Testis (tissue), 2 donors: ENCODE measurements at regions not wholly inside any gene's neighbourhood (a gene's known extent, or its start where the extent isn't known, plus 50 kb on each side); places are given as distances from the start of the nearest gene placed in this dataset.

Experiments used
- DNase-seq: peaks from one replicate; pipeline ENCODE4 v3.0.0-alpha.2; 2019
- H3K27ac ChIP-seq, 2 donors: fragments of 200-600 bp; sonication (generic); one replicate each; pipeline ENCODE4 v1.5.1; 2019
- H3K27me3 ChIP-seq: fragments of 200-600 bp; sonication (generic); one replicate; pipeline ENCODE4 v1.5.1; 2019
- H3K36me3 ChIP-seq: fragments of 200-600 bp; sonication (generic); one replicate; pipeline ENCODE4 v1.5.1; 2017; ENCODE audit warnings: low read depth; ENCODE audit errors: missing control alignments
- H3K4me1 ChIP-seq: fragments of 200-600 bp; sonication (generic); one replicate; pipeline ENCODE4 v1.5.1; 2019
- H3K4me3 ChIP-seq, 2 donors: fragments of 200-600 bp; sonication (generic); one replicate each; pipeline ENCODE4 v1.5.1; 2017 to 2019
- H3K9me3 ChIP-seq: fragments of 200-600 bp; sonication (generic); one replicate; pipeline ENCODE4 v1.5.1; 2017
- POLR2A ChIP-seq: fragments of 450-650 bp; IDR thresholded peaks from one replicate; pipeline ENCODE4 v1.6.1; 2017; ENCODE audit warnings: antibody characterized with exemption, mild to moderate bottlenecking, moderate library complexity
- WGBS, 2 donors: methylation state at CpG; one replicate each; pipeline ENCODE4 v1.1.5; 2018; 5-methylcytosine and 5-hydroxymethylcytosine counted together
- intact Hi-C: fragments of 100-400 bp; cut with DNase I; formaldehyde crosslinking; loops from one replicate; pipeline ENCODE4 v1.15.1; 2023; ENCODE audit warnings: low total_unique reads
- TF ChIP-seq, protein P1 (sequence below), 3 experiments: fragments of 450-650 bp in 2 of 3; fragments of 200-600 bp in 1 of 3; sonication (generic) in 1 of 3; IDR thresholded peaks; one replicate each; pipeline ENCODE4 v1.5.1; 2016 to 2019; ENCODE audit warnings: antibody characterized with exemption in 3 of 3, mild to moderate bottlenecking in 2 of 3, moderate library complexity in 1 of 3

DNA sequence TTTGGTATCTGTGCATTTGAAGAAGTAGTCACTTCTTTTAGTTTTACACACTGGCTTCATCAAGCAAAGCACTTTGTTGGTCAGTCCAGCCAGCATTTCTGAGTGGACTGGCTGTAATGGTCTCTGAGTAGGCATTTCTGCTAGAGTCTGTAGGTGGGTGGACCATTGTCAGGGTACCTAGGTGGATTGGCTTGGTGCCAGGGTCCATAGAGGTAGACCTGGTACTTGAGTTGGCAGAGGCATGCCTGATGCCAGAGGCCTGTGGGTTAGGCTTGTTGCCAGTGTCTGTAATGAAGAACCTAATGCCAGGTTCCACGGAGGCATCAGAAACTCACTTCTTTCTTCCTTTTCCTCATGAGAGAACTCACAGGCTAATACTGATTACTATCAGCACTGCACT is 157.9 kb upstream of the C11orf87 start:
- Histone ChIP-seq H3K4me1 (no peaks in the 10 kb centered on the region), H3K27me3 (no peaks in the 10 kb centered on the region), H3K4me3 (no peak overlapping the region), H3K27ac (no peak overlapping the region), H3K9me3 (no peaks in the 10 kb centered on the region), H3K36me3 (no peaks in the 10 kb centered on the region)
- TF ChIP-seq, protein P1, sequence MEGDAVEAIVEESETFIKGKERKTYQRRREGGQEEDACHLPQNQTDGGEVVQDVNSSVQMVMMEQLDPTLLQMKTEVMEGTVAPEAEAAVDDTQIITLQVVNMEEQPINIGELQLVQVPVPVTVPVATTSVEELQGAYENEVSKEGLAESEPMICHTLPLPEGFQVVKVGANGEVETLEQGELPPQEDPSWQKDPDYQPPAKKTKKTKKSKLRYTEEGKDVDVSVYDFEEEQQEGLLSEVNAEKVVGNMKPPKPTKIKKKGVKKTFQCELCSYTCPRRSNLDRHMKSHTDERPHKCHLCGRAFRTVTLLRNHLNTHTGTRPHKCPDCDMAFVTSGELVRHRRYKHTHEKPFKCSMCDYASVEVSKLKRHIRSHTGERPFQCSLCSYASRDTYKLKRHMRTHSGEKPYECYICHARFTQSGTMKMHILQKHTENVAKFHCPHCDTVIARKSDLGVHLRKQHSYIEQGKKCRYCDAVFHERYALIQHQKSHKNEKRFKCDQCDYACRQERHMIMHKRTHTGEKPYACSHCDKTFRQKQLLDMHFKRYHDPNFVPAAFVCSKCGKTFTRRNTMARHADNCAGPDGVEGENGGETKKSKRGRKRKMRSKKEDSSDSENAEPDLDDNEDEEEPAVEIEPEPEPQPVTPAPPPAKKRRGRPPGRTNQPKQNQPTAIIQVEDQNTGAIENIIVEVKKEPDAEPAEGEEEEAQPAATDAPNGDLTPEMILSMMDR (IDR thresholded peaks at IDR 0.05): no peak
- TF ChIP-seq POLR2A: no peak
- WGBS, 2 donors: 85 to 100% methylated on average over 1 of the region's 1 CpG
- DNase-seq: no peak
- intact Hi-C loops: no loop called here

DNA sequence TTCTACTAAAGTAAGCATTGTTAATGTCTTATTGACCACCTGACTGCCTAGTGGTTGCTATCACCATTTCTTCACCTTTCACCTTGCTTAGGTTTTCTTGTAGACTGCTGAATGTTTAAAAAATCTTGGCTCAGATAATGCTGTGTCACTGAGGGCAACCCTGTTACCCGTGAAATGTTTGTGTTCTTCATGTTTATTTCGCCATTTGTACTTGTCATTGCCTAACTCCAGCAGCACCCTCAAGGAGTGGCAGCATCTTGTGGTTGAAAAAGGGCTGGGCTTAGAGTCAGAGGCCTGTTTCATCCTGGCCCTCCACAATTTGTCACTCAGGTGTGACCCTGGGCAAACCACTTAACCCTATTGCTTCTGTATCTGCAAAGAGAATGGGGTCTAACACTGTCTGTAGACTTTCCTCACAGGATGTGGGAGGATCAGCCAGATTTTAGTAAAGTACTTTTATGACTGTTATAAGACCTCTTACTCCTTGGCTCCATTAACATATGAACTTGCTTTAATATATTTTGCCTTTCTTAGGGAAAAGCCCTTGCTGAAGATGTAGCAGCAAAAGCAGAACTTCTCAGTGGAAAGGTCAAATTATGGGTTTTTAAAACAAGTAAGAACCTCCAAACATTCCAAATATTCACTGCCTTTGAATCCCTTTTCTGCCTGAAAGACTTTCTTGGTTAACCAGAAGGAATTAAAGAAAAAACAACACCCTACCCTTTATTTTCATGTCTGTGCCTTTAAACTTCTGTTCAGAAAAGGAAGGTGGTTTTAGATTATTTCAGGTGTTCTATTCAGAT is 154.5 kb upstream of the C11orf87 start:
- H3K27ac ChIP-seq: no peak overlapping the region
- H3K4me1 ChIP-seq: no peaks in the 10 kb centered on the region
- no peak overlapping the region for H3K4me3 ChIP-seq
- no peak for DNase-seq
- TF ChIP-seq, protein P1 (IDR thresholded peaks at IDR 0.05): no peak
- no peak for TF ChIP-seq POLR2A
- intact Hi-C loops: no loop called here
- no peaks in the 10 kb centered on the region for H3K9me3 ChIP-seq
- H3K36me3 ChIP-seq: no peaks in the 10 kb centered on the region
- H3K27me3 ChIP-seq: no peaks in the 10 kb centered on the region
- 59 to 65% methylated on average over 2 of the region's 2 CpGs for WGBS, 2 donors

DNA sequence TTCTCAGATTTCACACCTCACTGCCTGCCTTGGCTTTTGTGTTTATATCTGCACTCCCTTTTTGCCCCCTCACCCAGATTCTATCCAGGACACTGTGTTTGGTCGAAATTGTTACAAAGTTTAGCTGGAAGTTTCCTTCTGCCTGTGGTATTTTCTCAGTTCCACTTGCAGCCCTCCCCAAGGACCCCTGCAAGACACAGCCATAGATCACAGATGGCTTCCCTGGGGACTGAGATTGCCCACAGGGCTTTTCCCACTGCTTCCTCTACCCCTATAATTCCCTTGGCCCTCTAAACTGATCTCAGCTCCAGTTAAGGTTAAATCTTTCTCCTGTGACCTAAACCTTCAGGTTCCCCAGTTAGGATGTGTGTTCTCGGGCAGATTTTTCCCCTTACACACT is 146.1 kb upstream of the C11orf87 start:
- Histone ChIP-seq H3K9me3 (no peaks in the 10 kb centered on the region), H3K36me3 (no peaks in the 10 kb centered on the region), H3K27ac (no peak overlapping the region), H3K4me1 (no peaks in the 10 kb centered on the region), H3K4me3 (no peak overlapping the region), H3K27me3 (no peaks in the 10 kb centered on the region)
- intact Hi-C loops: no loop called here
- TF ChIP-seq, protein P1 (IDR thresholded peaks at IDR 0.05): no peak
- TF ChIP-seq POLR2A: no peak
- 61 to 71% methylated on average over 2 of the region's 2 CpGs for WGBS, 2 donors
- DNase-seq: no peak

GRCh38 chr11:109285465-109285864 is 136.5 kb upstream of the C11orf87 start:
- 86 to 89% methylated on average over 2 of the region's 2 CpGs for WGBS, 2 donors
- intact Hi-C loops: no loop called here
- Histone ChIP-seq H3K9me3 (no peaks in the 10 kb centered on the region), H3K4me1 (no peaks in the 10 kb centered on the region), H3K27ac (no peak overlapping the region), H3K4me3 (no peak overlapping the region), H3K36me3 (no peaks in the 10 kb centered on the region), H3K27me3 (no peaks in the 10 kb centered on the region)
- DNase-seq: no peak
- TF ChIP-seq, protein P1 (IDR thresholded peaks at IDR 0.05): no peak
- no peak for TF ChIP-seq POLR2A

DNA sequence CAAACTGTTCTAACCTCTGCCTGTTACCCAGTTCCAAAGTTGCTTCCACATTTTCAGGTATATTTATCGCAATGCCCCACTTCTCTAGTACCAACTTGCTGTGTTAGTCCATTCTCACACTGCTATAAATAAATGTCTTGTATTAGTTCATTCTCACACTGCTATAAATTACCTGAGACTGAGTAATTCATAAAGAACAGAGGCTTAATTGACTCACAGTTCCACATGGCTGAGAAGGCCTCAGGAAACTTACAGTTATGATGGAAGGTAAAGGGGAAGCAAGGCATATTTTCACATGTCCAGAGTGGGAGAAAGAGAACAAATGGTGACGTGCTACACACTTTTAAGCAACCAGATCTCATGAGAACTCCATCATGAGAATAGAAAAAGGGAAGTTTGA is 130.4 kb upstream of the C11orf87 start:
- Histone ChIP-seq H3K4me3 (no peak overlapping the region), H3K27ac (no peak overlapping the region), H3K27me3 (no peaks in the 10 kb centered on the region), H3K4me1 (no peaks in the 10 kb centered on the region), H3K9me3 (no peaks in the 10 kb centered on the region), H3K36me3 (no peaks in the 10 kb centered on the region)
- intact Hi-C loops: no loop called here
- TF ChIP-seq, protein P1 (IDR thresholded peaks at IDR 0.05): no peak
- no peak for TF ChIP-seq POLR2A
- WGBS, 2 donors: 92 to 98% methylated on average over 2 of the region's 2 CpGs
- no peak for DNase-seq
